GM13977 (cell line): ENCODE measurements at regions not wholly inside any gene's neighbourhood (a gene's known extent, or its start where the extent isn't known, plus 50 kb on each side); places are given as distances from the start of the nearest gene placed in this dataset.
"Not testable (repeated sequence)": the region's sequence is repeated elsewhere in the genome, so short reads cannot be mapped to it uniquely, and the experiment has no call there.

ENCODE experiments used
- DNase-seq: peaks from one replicate; pipeline ENCODE4 v3.0.0; 2012; ENCODE audit warnings: low spot score
- CTCF ChIP-seq: IDR thresholded peaks from 2 replicates; pipeline ENCODE4 v1.5.1; 2012; ENCODE audit warnings: mild to moderate bottlenecking, control low read depth; ENCODE audit not compliant: insufficient read depth; ENCODE audit errors: extremely low read depth, missing control alignments
- in situ Hi-C: fragments of 300-500 bp; cut with MboI; formaldehyde crosslinking; loops from one replicate; pipeline ENCODE4 v1.12.0; 2022; ENCODE audit warnings: low sequenced_read_pairs, low pct_unique_long_range_greater_than_20kb, mixed read lengths, inconsistent platforms; ENCODE audit not compliant: unreplicated experiment

GRCh38 chr9:15372455-15372854 lies 50.2 kb upstream of the SNAPC3 start:
- in situ Hi-C loops = no loop called here
- TF ChIP-seq CTCF = no peak
- no peak for DNase-seq

GRCh38 chr9:15371448-15371845 lies 51.2 kb upstream of the SNAPC3 start:
- no peak for TF ChIP-seq CTCF
- in situ Hi-C loops = no loop called here
- DNase-seq = no peak

- no peak for TF ChIP-seq CTCF
- no peak for DNase-seq
- in situ Hi-C loops = no loop called here
Measured at GRCh38 chr9:15370466-15371447, 51.9 kb upstream of the SNAPC3 start.

- TF ChIP-seq CTCF = no peak
- no peak for DNase-seq
- in situ Hi-C loops = no loop called here
Measured at GRCh38 chr9:15369871-15370270, 52.8 kb upstream of the SNAPC3 start.

- TF ChIP-seq CTCF = no peak
- in situ Hi-C loops = no loop called here
- no peak for DNase-seq
Measured at GRCh38 chr9:15369238-15369637, 53.4 kb upstream of the SNAPC3 start.

GRCh38 chr9:15364975-15365553 lies 57.6 kb upstream of the SNAPC3 start:
- in situ Hi-C loops, DNase-seq: not testable (repeated sequence)

- TF ChIP-seq CTCF = no peak
- DNase-seq = no peak
- in situ Hi-C loops = no loop called here
Measured at GRCh38 chr9:15361737-15362136, 54.7 kb upstream of the TTC39B start.
